ENCODE measurements at regions not wholly inside any gene's neighbourhood (a gene's known extent, or its start where the extent isn't known, plus 50 kb on each side); places are given as distances from the start of the nearest gene placed in this dataset.

GRCh38 chr19:14267224-14267741 is 61.3 kb upstream of the ADGRL1 start:
- no peak for TF ChIP-seq CTCF (IDR thresholded peaks at IDR 0.05)
- no peak for TF ChIP-seq POLR2AphosphoS5 (IDR thresholded peaks at IDR 0.05)
- no peak for TF ChIP-seq POLR2A (IDR thresholded peaks at IDR 0.05)
- TF ChIP-seq EP300 (IDR thresholded peaks at IDR 0.05) = no peak

Measured in gastroesophageal sphincter (tissue), 3 donors.